ENCODE measurements at regions not wholly inside any gene's neighbourhood (a gene's known extent, or its start where the extent isn't known, plus 50 kb on each side); places are given as distances from the start of the nearest gene placed in this dataset.

DNA sequence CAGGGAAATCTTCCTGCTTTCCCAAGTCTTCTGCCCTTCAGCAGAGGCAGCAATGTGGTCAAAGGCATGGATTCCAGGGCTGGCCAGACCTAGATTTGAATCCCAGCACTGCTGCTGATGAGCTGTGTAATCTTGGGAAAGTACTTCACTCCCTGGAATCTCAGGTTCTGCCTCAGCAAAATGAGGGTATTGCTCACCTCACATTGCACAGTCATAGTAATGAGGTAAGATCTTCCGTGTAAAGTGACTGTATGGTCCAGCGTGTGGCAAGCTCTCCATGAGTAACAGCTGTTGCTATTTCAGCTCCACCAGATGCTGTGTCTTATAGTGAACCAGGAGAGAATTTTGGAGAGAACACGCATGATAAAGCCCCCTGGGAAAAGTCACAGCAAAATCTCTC is 56.1 kb upstream of the F3 start:
- peaks cover 3% of the 10 kb centered on the region for H3K4me1 ChIP-seq (ENCODE audit: control insufficient read depth, low read depth, low read length)
- H3K9me3 ChIP-seq (ENCODE audit: control insufficient read depth, low read depth, low read length) = no peaks in the 10 kb centered on the region
- no peak overlapping the region for H3K4me3 ChIP-seq (ENCODE audit: low read length)
- H3K27ac ChIP-seq (ENCODE audit: low read length) = no peak overlapping the region
- H3K27me3 ChIP-seq (ENCODE audit: control insufficient read depth, insufficient read depth, low read length) = no peaks in the 10 kb centered on the region
- H3K36me3 ChIP-seq (ENCODE audit: control insufficient read depth, low read depth, low read length) = no peaks in the 10 kb centered on the region
- H3K9ac ChIP-seq (ENCODE audit: low read length) = no peak overlapping the region

- Histone ChIP-seq H3K4me3 (ENCODE audit: low read length) (no peak overlapping the region), H3K27ac (ENCODE audit: low read length) (no peak overlapping the region), H3K36me3 (ENCODE audit: control insufficient read depth, low read depth, low read length) (no peaks in the 10 kb centered on the region), H3K27me3 (ENCODE audit: control insufficient read depth, insufficient read depth, low read length) (no peaks in the 10 kb centered on the region), H3K9ac (ENCODE audit: low read length) (no peak overlapping the region), H3K4me1 (ENCODE audit: control insufficient read depth, low read depth, low read length) (peaks cover 4% of the 10 kb centered on the region), H3K9me3 (ENCODE audit: control insufficient read depth, low read depth, low read length) (no peaks in the 10 kb centered on the region)
These were observed 54.7 kb upstream of the F3 start for GRCh38 chr1:94596260-94596659.

DNA sequence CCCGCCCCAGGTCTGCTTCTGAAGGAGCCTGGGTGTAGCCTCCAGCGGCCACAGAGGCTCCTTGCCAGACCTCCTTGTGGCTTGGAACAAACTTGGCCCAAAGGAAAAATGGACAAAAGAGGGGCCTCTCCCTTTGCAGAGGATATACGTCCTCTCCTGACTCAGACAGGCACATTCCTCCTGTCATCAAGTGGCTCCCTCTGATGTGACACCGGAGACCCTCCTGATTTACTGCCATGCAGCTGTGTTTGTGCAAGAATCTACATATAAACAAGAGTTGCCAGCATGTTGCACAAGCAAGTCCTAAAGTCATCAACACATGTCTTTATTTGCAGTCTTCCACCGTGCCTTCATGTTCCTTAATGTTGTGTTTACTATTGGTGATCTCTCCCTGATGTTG is 54.1 kb upstream of the F3 start:
- Histone ChIP-seq H3K27me3 (ENCODE audit: control insufficient read depth, insufficient read depth, low read length) (no peaks in the 10 kb centered on the region), H3K27ac (ENCODE audit: low read length) (no peak overlapping the region), H3K36me3 (ENCODE audit: control insufficient read depth, low read depth, low read length) (no peaks in the 10 kb centered on the region), H3K9ac (ENCODE audit: low read length) (no peak overlapping the region), H3K4me1 (ENCODE audit: control insufficient read depth, low read depth, low read length) (peaks cover 4% of the 10 kb centered on the region), H3K4me3 (ENCODE audit: low read length) (no peak overlapping the region), H3K9me3 (ENCODE audit: control insufficient read depth, low read depth, low read length) (no peaks in the 10 kb centered on the region)

DNA sequence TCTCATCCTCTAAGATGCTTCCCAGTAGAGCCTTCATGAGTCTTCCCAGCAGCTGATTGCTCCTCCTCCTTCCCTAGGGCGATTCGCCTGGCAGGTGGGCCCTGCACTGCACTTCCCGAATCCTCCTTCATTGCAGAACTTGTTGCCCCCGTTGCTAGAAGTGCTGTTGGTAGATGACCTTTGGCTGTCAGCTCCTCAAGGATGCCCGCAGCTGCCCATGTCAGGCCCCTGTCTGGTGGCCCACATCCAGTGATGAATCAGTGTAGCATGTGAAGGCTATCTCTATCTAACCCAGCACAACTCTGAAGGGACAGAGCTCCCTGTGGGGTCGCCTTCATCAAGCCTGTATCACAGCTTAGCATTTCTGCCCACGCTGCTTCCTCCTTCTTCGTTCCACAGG is 52.1 kb upstream of the F3 start:
- Histone ChIP-seq H3K9ac (ENCODE audit: low read length) (no peak overlapping the region), H3K36me3 (ENCODE audit: control insufficient read depth, low read depth, low read length) (no peaks in the 10 kb centered on the region), H3K9me3 (ENCODE audit: control insufficient read depth, low read depth, low read length) (no peaks in the 10 kb centered on the region), H3K4me3 (ENCODE audit: low read length) (no peak overlapping the region), H3K27ac (ENCODE audit: low read length) (no peak overlapping the region), H3K4me1 (ENCODE audit: control insufficient read depth, low read depth, low read length) (peaks cover 4% of the 10 kb centered on the region), H3K27me3 (ENCODE audit: control insufficient read depth, insufficient read depth, low read length) (no peaks in the 10 kb centered on the region)

DNA sequence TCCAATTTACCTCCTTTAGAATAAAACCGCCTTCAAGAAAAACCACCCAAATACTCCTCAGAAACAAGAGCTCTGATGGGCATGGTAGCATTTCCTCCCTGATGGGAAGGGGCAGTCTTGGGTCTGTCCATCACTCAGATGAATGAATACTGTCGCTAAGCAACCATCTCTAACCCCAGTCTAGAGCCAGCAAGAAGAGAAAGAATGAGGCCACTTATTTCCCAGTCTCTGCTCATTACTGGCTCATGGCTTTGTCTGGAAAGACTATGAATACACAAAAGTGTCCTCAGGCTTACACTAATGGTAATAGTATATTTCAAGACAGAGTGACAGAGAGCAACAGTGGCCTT is 51.0 kb upstream of the F3 start:
- Histone ChIP-seq H3K36me3 (ENCODE audit: control insufficient read depth, low read depth, low read length) (no peaks in the 10 kb centered on the region), H3K27ac (ENCODE audit: low read length) (no peak overlapping the region)

DNA sequence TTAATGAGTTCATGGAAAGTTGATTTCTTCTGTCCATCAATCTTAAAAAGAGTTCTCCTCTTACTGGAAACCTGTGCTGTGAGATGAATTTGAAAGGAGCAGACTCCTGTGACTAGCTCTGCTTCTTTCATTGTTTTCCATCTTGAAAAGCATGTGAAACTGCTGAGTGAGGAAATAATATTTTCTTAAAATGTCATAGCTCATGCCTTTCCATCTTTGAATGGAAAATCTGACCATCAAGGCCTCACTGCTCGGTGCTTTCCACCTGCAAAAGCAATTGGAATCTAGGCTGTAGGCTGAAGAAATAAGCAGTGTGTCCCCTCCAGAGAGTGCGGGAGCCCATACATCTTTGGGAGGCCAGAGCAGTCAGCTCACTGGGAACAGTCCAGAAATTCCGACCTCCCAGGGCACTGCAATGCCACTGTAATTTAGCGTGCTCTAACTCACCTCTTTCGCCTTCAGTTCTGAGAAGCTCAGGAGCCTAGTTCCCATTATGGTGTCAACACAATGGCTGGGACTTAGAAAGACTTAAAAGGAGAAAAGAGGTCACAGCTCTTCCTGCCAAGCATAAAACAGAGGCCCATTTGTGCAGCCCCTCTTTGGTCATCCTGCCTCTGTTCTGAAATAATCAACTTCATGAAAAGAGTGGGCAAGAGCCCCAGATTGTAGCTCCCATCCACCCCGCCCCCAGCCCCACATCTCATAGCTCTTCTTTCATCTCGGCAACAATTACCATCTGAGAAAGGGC is 50.4 kb upstream of the F3 start:
- Histone ChIP-seq H3K9me3 (ENCODE audit: control insufficient read depth, low read depth, low read length) (no peaks in the 10 kb centered on the region), H3K27ac (ENCODE audit: low read length) (no peak overlapping the region), H3K4me1 (ENCODE audit: control insufficient read depth, low read depth, low read length) (peaks cover 4% of the 10 kb centered on the region), H3K4me3 (ENCODE audit: low read length) (no peak overlapping the region), H3K36me3 (ENCODE audit: control insufficient read depth, low read depth, low read length) (no peaks in the 10 kb centered on the region), H3K9ac (ENCODE audit: low read length) (no peak overlapping the region), H3K27me3 (ENCODE audit: control insufficient read depth, insufficient read depth, low read length) (no peaks in the 10 kb centered on the region)

More for the DNA sequence above, 51.0 kb upstream of the F3 start:
- Histone ChIP-seq H3K9me3 (ENCODE audit: control insufficient read depth, low read depth, low read length) (no peaks in the 10 kb centered on the region), H3K4me1 (ENCODE audit: control insufficient read depth, low read depth, low read length) (peaks cover 4% of the 10 kb centered on the region), H3K27me3 (ENCODE audit: control insufficient read depth, insufficient read depth, low read length) (no peaks in the 10 kb centered on the region), H3K9ac (ENCODE audit: low read length) (no peak overlapping the region), H3K4me3 (ENCODE audit: low read length) (no peak overlapping the region)
